PC-3 (cell line): ENCODE measurements at regions not wholly inside any gene's neighbourhood (a gene's known extent, or its start where the extent isn't known, plus 50 kb on each side); places are given as distances from the start of the nearest gene placed in this dataset.
A peak's percentile ranks its signal among the peaks of the same experiment; 100 is the strongest.

Experiments used
- ATAC-seq: fragments of 200-7000 bp; cut with Tn5 transposase; 2 replicates; pipeline ENCODE4 v1.9.1; 2020; ENCODE audit warnings: mild to moderate bottlenecking, moderate library complexity
- BruUV-seq: library from RNA; stranded (reverse); fragments of 400-500 nt; replicated peaks from 2 replicates; lab custom pipeline; 2021; lab: Mats Ljungman, UMichigan
- CTCF ChIA-PET: fragments of 300-600 bp; sonication (Branson Sonifier 250); formaldehyde crosslinking; loops from one replicate; lab custom pipeline; 2022; ENCODE audit warnings: antibody characterized with exemption; lab: Charles Lee
- POLR2A ChIA-PET: fragments of 300-600 bp; sonication (Branson Sonifier 250); formaldehyde crosslinking; loops from one replicate; lab custom pipeline; 2022; ENCODE audit warnings: antibody characterized with exemption; ENCODE audit not compliant: unreplicated experiment; lab: Charles Lee
- DNase-seq: peaks from one replicate; pipeline ENCODE4 v3.0.0-alpha.2; 2015
- H2AFZ ChIP-seq: fragments of 300-600 bp; sonication (generic); 2 replicates; pipeline ENCODE4 v1.6.0; 2016; ENCODE audit warnings: antibody characterized with exemption, low read length
- H3F3A ChIP-seq: fragments of 300-600 bp; sonication (generic); one replicate; pipeline ENCODE4 v1.6.0; 2017; ENCODE audit warnings: antibody characterized with exemption, low read length, control low read depth, mild to moderate bottlenecking; ENCODE audit not compliant: unreplicated experiment
- H3K27ac ChIP-seq: fragments of 300-600 bp; sonication (generic); 2 replicates; pipeline ENCODE4 v1.5.1; 2016; ENCODE audit warnings: mild to moderate bottlenecking, low read length
- H3K27me3 ChIP-seq: fragments of 300-600 bp; sonication (generic); 2 replicates; pipeline ENCODE4 v1.6.1; 2016; ENCODE audit warnings: low read length, mixed read lengths
- H3K36me3 ChIP-seq: fragments of 300-600 bp; sonication (generic); 2 replicates; pipeline ENCODE4 v1.6.1; 2016; ENCODE audit warnings: low read depth, mixed run types, low read length, mixed read lengths
- H3K4me1 ChIP-seq: fragments of 300-600 bp; sonication (generic); 2 replicates; pipeline ENCODE4 v1.5.1; 2016; ENCODE audit warnings: low read length; ENCODE audit not compliant: insufficient read depth
- H3K4me2 ChIP-seq: fragments of 300-600 bp; sonication (generic); 2 replicates; pipeline ENCODE4 v1.6.0; 2016; ENCODE audit warnings: low read length
- H3K4me3 ChIP-seq: fragments of 300-600 bp; sonication (generic); 2 replicates; pipeline ENCODE4 v1.5.1; 2016; ENCODE audit warnings: mild to moderate bottlenecking, low read length, mixed read lengths
- H3K79me2 ChIP-seq: fragments of 300-600 bp; sonication (generic); 2 replicates; pipeline ENCODE4 v1.6.1; 2017; ENCODE audit warnings: low read length, mixed read lengths
- H3K9ac ChIP-seq: fragments of 300-600 bp; sonication (generic); 2 replicates; pipeline ENCODE4 v1.6.0; 2016; ENCODE audit warnings: mild to moderate bottlenecking, low read length
- H3K9me2 ChIP-seq: fragments of 300-600 bp; sonication (generic); replicated peaks from 2 replicates; pipeline ENCODE4 v1.6.1; 2016; ENCODE audit warnings: mixed run types, low read length, mixed read lengths
- H3K9me3 ChIP-seq: fragments of 300-600 bp; sonication (generic); 2 replicates; pipeline ENCODE4 v1.6.1; 2016; ENCODE audit warnings: low read length, mixed read lengths
- H4K20me1 ChIP-seq: fragments of 300-600 bp; sonication (generic); 2 replicates; pipeline ENCODE4 v1.6.1; 2016; ENCODE audit warnings: low read length, mixed read lengths
- EZH2 ChIP-seq: fragments of 300-600 bp; sonication (generic); IDR thresholded peaks from one replicate; pipeline ENCODE4 v1.6.1; 2017; ENCODE audit warnings: antibody characterized with exemption, mild to moderate bottlenecking, low read length; ENCODE audit not compliant: unreplicated experiment
- EZH2phosphoT487 ChIP-seq: fragments of 300-600 bp; sonication (generic); IDR thresholded peaks from 2 replicates; pipeline ENCODE4 v1.6.1; 2018; ENCODE audit warnings: mild to moderate bottlenecking, antibody characterized with exemption, low read length, borderline replicate concordance
- intact Hi-C: fragments of 100-400 bp; cut with micrococcal nuclease; formaldehyde crosslinking; loops from 2 replicates; pipeline ENCODE4 v1.9.0; 2023
- TF ChIP-seq, protein P1 (sequence below): fragments of 300-600 bp; sonication (generic); conservative IDR thresholded peaks from 2 replicates; pipeline ENCODE4 v1.5.1; 2017; ENCODE audit warnings: antibody characterized with exemption, low read depth, mild to moderate bottlenecking, low read length

DNA sequence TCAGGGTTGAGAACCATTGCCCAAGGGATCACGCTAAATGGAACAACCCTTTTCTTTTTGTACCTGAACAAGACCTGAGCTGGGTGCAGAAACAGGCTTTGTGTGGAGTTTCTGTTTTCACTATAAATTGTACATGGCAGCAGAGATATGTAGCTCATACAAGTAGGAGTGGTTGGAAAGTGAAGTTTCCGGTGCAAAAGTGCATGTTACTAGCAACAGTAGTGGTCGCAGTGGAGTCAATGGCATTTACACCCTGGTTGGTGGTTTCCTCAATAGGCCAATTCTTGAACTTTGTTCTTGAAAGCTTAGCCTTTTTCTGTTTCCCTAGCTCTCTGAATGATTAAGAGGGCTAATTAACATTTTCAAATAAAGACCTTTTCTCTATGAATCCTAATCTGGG lies 170.7 kb downstream of the NEBL start:
- no peak overlapping the region for H3K27ac ChIP-seq
- ATAC-seq (no peak), DNase-seq (no peak)
- no TSS peak for BruUV-seq
- no peaks in the 10 kb centered on the region for H3K79me2 ChIP-seq
- no peak overlapping the region for H2AFZ ChIP-seq
- ChIA-PET POLR2A (no interaction called here), CTCF (no interaction called here)
- intact Hi-C loops = no loop called here
- H3K4me3 ChIP-seq = no peak overlapping the region
- no peak overlapping the region for H3K4me2 ChIP-seq
- H3K36me3 ChIP-seq = no peaks in the 10 kb centered on the region
- H3K27me3 ChIP-seq = no peaks in the 10 kb centered on the region
- no peaks in the 10 kb centered on the region for H3K4me1 ChIP-seq
- TF ChIP-seq EZH2phosphoT487 (no peak), EZH2 (no peak)
- TF ChIP-seq, protein P1, sequence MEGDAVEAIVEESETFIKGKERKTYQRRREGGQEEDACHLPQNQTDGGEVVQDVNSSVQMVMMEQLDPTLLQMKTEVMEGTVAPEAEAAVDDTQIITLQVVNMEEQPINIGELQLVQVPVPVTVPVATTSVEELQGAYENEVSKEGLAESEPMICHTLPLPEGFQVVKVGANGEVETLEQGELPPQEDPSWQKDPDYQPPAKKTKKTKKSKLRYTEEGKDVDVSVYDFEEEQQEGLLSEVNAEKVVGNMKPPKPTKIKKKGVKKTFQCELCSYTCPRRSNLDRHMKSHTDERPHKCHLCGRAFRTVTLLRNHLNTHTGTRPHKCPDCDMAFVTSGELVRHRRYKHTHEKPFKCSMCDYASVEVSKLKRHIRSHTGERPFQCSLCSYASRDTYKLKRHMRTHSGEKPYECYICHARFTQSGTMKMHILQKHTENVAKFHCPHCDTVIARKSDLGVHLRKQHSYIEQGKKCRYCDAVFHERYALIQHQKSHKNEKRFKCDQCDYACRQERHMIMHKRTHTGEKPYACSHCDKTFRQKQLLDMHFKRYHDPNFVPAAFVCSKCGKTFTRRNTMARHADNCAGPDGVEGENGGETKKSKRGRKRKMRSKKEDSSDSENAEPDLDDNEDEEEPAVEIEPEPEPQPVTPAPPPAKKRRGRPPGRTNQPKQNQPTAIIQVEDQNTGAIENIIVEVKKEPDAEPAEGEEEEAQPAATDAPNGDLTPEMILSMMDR = no peak
- no peaks in the 10 kb centered on the region for H3F3A ChIP-seq
- no peaks in the 10 kb centered on the region for H3K9me2 ChIP-seq
- no peak overlapping the region for H3K9ac ChIP-seq
- no peaks in the 10 kb centered on the region for H3K9me3 ChIP-seq
- H4K20me1 ChIP-seq = no peaks in the 10 kb centered on the region

DNA sequence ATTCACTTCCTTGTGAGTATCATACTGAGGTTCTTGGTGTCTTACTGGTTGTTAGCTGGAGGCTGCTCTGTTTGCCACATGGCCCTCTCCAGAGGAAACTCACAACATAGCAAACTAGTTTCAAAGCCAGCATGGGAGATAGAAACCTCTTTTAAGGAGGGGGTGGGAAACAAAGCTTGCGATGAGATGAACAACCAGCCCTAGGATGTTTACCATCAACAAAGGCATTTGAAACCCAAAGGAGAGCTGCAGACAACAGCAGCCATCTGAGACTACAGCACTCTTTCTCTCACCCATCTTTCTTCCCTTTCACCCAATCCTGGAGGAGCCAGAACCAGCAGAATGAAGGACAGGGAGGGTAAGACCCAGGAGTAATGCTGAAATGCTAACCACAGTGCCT lies 182.1 kb downstream of the NEBL start:
- intact Hi-C loops = no loop called here
- no peak overlapping the region for H3K9ac ChIP-seq
- no peaks in the 10 kb centered on the region for H3K79me2 ChIP-seq
- no TSS peak for BruUV-seq
- no peaks in the 10 kb centered on the region for H3K9me3 ChIP-seq
- H3K27ac ChIP-seq = no peak overlapping the region
- ATAC-seq (no peak), DNase-seq (no peak)
- no peaks in the 10 kb centered on the region for H3K27me3 ChIP-seq
- H3K4me3 ChIP-seq = no peak overlapping the region
- H3F3A ChIP-seq = no peaks in the 10 kb centered on the region
- no peaks in the 10 kb centered on the region for H3K4me1 ChIP-seq
- CTCF ChIA-PET = no interaction called here
- no peaks in the 10 kb centered on the region for H3K36me3 ChIP-seq
- H3K9me2 ChIP-seq = no peaks in the 10 kb centered on the region
- TF ChIP-seq, protein P1 = no peak
- no peak for TF ChIP-seq EZH2phosphoT487
- TF ChIP-seq EZH2 = no peak
- POLR2A ChIA-PET = no interaction called here
- no peak overlapping the region for H2AFZ ChIP-seq
- H4K20me1 ChIP-seq = no peaks in the 10 kb centered on the region
- H3K4me2 ChIP-seq = no peak overlapping the region

DNA sequence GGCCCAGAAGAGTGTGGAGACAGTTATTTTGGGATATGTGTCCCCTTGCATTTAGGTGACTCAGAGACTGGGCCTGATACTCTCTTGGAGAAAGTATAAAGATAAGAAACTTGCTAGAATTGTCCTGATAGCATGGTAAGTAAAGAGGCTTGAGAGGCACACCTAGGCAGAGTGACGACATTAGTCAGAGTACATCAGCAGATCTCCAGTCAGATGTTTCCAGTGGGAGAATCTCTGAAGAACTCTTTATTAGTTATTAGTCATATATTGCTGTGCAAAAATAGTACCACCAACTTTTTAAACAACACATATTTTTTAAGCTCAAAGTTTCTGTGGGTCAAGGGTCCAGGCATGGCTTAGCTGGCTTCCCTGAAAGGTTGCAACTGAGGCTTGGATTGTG lies 182.6 kb downstream of the NEBL start:
- BruUV-seq = no TSS peak
- Histone ChIP-seq H3K36me3 (no peaks in the 10 kb centered on the region), H3K27ac (no peak overlapping the region), H3K9me3 (no peaks in the 10 kb centered on the region), H3K27me3 (no peaks in the 10 kb centered on the region), H3K9me2 (no peaks in the 10 kb centered on the region), H3K4me1 (no peaks in the 10 kb centered on the region), H3K4me3 (no peak overlapping the region), H4K20me1 (no peaks in the 10 kb centered on the region), H3K79me2 (no peaks in the 10 kb centered on the region), H3K4me2 (no peak overlapping the region), H3K9ac (no peak overlapping the region), H3F3A (no peaks in the 10 kb centered on the region), H2AFZ (no peak overlapping the region)
- ChIA-PET POLR2A (no interaction called here), CTCF (no interaction called here)
- TF ChIP-seq, protein P1 = no peak
- TF ChIP-seq EZH2phosphoT487 = no peak
- no peak for TF ChIP-seq EZH2
- DNase-seq (peak; percentile 39), ATAC-seq (no peak)
- intact Hi-C loops = no loop called here
